Loucy (cell line): ENCODE measurements at regions not wholly inside any gene's neighbourhood (a gene's known extent, or its start where the extent isn't known, plus 50 kb on each side); places are given as distances from the start of the nearest gene placed in this dataset.

Source experiments
- H2AFZ ChIP-seq: fragments of 200-600 bp; sonication (generic); 2 replicates; pipeline ENCODE4 v1.6.0; 2016; ENCODE audit warnings: antibody characterized with exemption, mild to moderate bottlenecking, low read length, moderate library complexity
- H3F3A ChIP-seq: fragments of 200-600 bp; 2 replicates; pipeline ENCODE4 v1.6.0; 2016; ENCODE audit warnings: antibody characterized with exemption, low read depth, mild to moderate bottlenecking
- H3K27me3 ChIP-seq: fragments of 200-600 bp; sonication (generic); 2 replicates; pipeline ENCODE4 v1.6.1; 2014; ENCODE audit warnings: low read length, mild to moderate bottlenecking; ENCODE audit not compliant: insufficient read depth, poor library complexity, severe bottlenecking
- H3K36me3 ChIP-seq: fragments of 200-600 bp; sonication (generic); 2 replicates; pipeline ENCODE4 v1.6.1; 2016; ENCODE audit warnings: low read length; ENCODE audit not compliant: insufficient read depth
- H3K4me1 ChIP-seq: fragments of 200-600 bp; sonication (generic); 2 replicates; pipeline ENCODE4 v1.5.1; 2014; ENCODE audit warnings: low read length, mild to moderate bottlenecking; ENCODE audit not compliant: insufficient read depth, poor library complexity, severe bottlenecking
- H3K4me2 ChIP-seq: fragments of 200-600 bp; sonication (generic); 2 replicates; pipeline ENCODE4 v1.6.0; 2014; ENCODE audit warnings: antibody characterized with exemption, low read length, low read depth, mild to moderate bottlenecking; ENCODE audit not compliant: poor library complexity, severe bottlenecking
- H3K4me3 ChIP-seq: fragments of 200-600 bp; sonication (generic); 2 replicates; pipeline ENCODE4 v1.5.1; 2014; ENCODE audit warnings: low read length, mild to moderate bottlenecking, mixed read lengths; ENCODE audit not compliant: poor library complexity, severe bottlenecking
- H3K79me2 ChIP-seq: fragments of 200-600 bp; sonication (generic); 2 replicates; pipeline ENCODE4 v1.6.1; 2014; ENCODE audit warnings: low read length; ENCODE audit not compliant: insufficient read depth
- H3K9ac ChIP-seq: fragments of 200-600 bp; sonication (generic); 2 replicates; pipeline ENCODE4 v1.6.0; 2014; ENCODE audit warnings: mild to moderate bottlenecking, low read depth, low read length, moderate library complexity; ENCODE audit not compliant: poor library complexity, severe bottlenecking
- H3K9me2 ChIP-seq: fragments of 200-600 bp; sonication (generic); replicated peaks from 2 replicates; pipeline ENCODE4 v1.6.1; 2016; ENCODE audit warnings: low read depth, low read length, mixed read lengths
- H3K9me3 ChIP-seq: fragments of 200-600 bp; sonication (generic); 2 replicates; pipeline ENCODE4 v1.6.1; 2014; ENCODE audit warnings: mild to moderate bottlenecking, antibody characterized with exemption, low read length, low read depth; ENCODE audit not compliant: insufficient read depth
- H4K20me1 ChIP-seq: fragments of 200-600 bp; sonication (generic); 2 replicates; pipeline ENCODE4 v1.6.0; 2014; ENCODE audit warnings: antibody characterized with exemption, low read length, mild to moderate bottlenecking; ENCODE audit not compliant: insufficient read depth, poor library complexity, severe bottlenecking
- CTCF ChIP-seq: fragments of 200-600 bp; sonication (generic); conservative IDR thresholded peaks from 2 replicates; pipeline ENCODE4 v1.5.1; 2014; ENCODE audit warnings: mild to moderate bottlenecking, antibody characterized with exemption, low read length
- EZH2phosphoT487 ChIP-seq: fragments of 200-600 bp; IDR thresholded peaks from 2 replicates; pipeline ENCODE4 v1.6.1; 2018; ENCODE audit warnings: antibody characterized with exemption, mild to moderate bottlenecking, moderate library complexity, borderline replicate concordance

GRCh38 chr6:105780146-105780860 lies 305.8 kb upstream of the PRDM1 start:
- Histone ChIP-seq H4K20me1 (no peaks in the 10 kb centered on the region), H3K79me2 (no peaks in the 10 kb centered on the region), H3F3A (no peaks in the 10 kb centered on the region), H3K4me2 (no peak overlapping the region), H3K27me3 (no peaks in the 10 kb centered on the region), H3K9me2 (no peaks in the 10 kb centered on the region), H3K9me3 (0 out of 2 replicates have a peak, but pooled peaks cover 2% of the 10 kb centered on the region), H3K4me3 (no peak overlapping the region), H3K9ac (no peak overlapping the region), H2AFZ (no peak overlapping the region), H3K4me1 (peaks cover 28% of the 10 kb centered on the region), H3K36me3 (no peaks in the 10 kb centered on the region)
- no peak for TF ChIP-seq CTCF
- TF ChIP-seq EZH2phosphoT487: no peak

GRCh38 chr6:105779110-105779509 lies 307.0 kb upstream of the PRDM1 start:
- Histone ChIP-seq H3K4me3 (no peak overlapping the region), H3K36me3 (no peaks in the 10 kb centered on the region), H3K27me3 (no peaks in the 10 kb centered on the region), H3K9me3 (0 out of 2 replicates have a peak, but pooled peaks cover 5% of the 10 kb centered on the region), H3K9ac (no peak overlapping the region), H3F3A (no peaks in the 10 kb centered on the region), H3K4me2 (no peak overlapping the region), H2AFZ (no peak overlapping the region), H3K4me1 (peaks cover 23% of the 10 kb centered on the region), H3K9me2 (no peaks in the 10 kb centered on the region), H4K20me1 (no peaks in the 10 kb centered on the region), H3K79me2 (no peaks in the 10 kb centered on the region)
- TF ChIP-seq EZH2phosphoT487 (no peak), CTCF (no peak)

GRCh38 chr6:105775095-105775494 lies 311.0 kb upstream of the PRDM1 start:
- Histone ChIP-seq H2AFZ (no peak overlapping the region), H3K36me3 (no peaks in the 10 kb centered on the region), H3K4me3 (no peak overlapping the region), H3K4me2 (no peak overlapping the region), H3K4me1 (peaks cover 12% of the 10 kb centered on the region), H3K9ac (no peak overlapping the region), H3K27me3 (no peaks in the 10 kb centered on the region), H3K79me2 (no peaks in the 10 kb centered on the region), H3K9me2 (no peaks in the 10 kb centered on the region), H3K9me3 (0 out of 2 replicates have a peak, but pooled peaks cover 5% of the 10 kb centered on the region), H3F3A (no peaks in the 10 kb centered on the region), H4K20me1 (no peaks in the 10 kb centered on the region)
- no peak for TF ChIP-seq EZH2phosphoT487
- TF ChIP-seq CTCF: no peak
